Left lobe of liver (tissue), 2 donors: ENCODE measurements at regions not wholly inside any gene's neighbourhood (a gene's known extent, or its start where the extent isn't known, plus 50 kb on each side); places are given as distances from the start of the nearest gene placed in this dataset.

Experiments used
- ATAC-seq: fragments of 200-7000 bp; cut with Tn5 transposase; one replicate; pipeline ENCODE4 v1.9.1; 2020; ENCODE audit warnings: mild to moderate bottlenecking, moderate library complexity
- DNase-seq: peaks from one replicate; pipeline ENCODE4 v3.0.0-alpha.2; 2020; ENCODE audit warnings: low spot score
- donor health status: DM: no; HTN: no; CAD: no; lungs with moderate emphysema.
- donor health status: DM: no; HTN: yes; CAD: no.

GRCh38 chr5:90135779-90136378 is 273.7 kb downstream of the CETN3 start:
- ATAC-seq, result peak; percentile 61

GRCh38 chr5:90134892-90135291 is 274.7 kb downstream of the CETN3 start:
- DNase-seq (peak; percentile 49), ATAC-seq (peak; percentile 42)

More at GRCh38 chr5:90135779-90136378, 273.7 kb downstream of the CETN3 start:
- no peak for DNase-seq

- no peak for DNase-seq
- no peak for ATAC-seq
Observed at GRCh38 chr5:90134381-90134780, 275.2 kb downstream of the CETN3 start.

- DNase-seq, result no peak
- no peak for ATAC-seq
Observed at GRCh38 chr5:90133941-90134340, 275.6 kb downstream of the CETN3 start.

- DNase-seq, result no peak
- ATAC-seq, result no peak
Observed at GRCh38 chr5:90131383-90132133, 278.0 kb downstream of the CETN3 start.

- no peak for DNase-seq
- ATAC-seq, result no peak
Observed at GRCh38 chr5:90128551-90128950, 281.0 kb downstream of the CETN3 start.

GRCh38 chr5:90119531-90119971 is 290.0 kb downstream of the CETN3 start:
- ATAC-seq (no peak), DNase-seq (no peak)

- ATAC-seq, result no peak
- no peak for DNase-seq
Observed at GRCh38 chr5:90117005-90117404, 292.6 kb downstream of the CETN3 start.

GRCh38 chr5:90113108-90113507 is 296.4 kb downstream of the CETN3 start:
- ATAC-seq (no peak), DNase-seq (no peak)

GRCh38 chr5:90112033-90112692 is 297.4 kb downstream of the CETN3 start:
- ATAC-seq, result no peak
- no peak for DNase-seq

GRCh38 chr5:90111364-90112032 is 298.1 kb downstream of the CETN3 start:
- ATAC-seq, result no peak

GRCh38 chr5:90109285-90109684 is 300.3 kb downstream of the CETN3 start:
- ATAC-seq, result no peak

More at GRCh38 chr5:90111364-90112032, 298.1 kb downstream of the CETN3 start:
- DNase-seq, result no peak

GRCh38 chr5:90099099-90099498 is 310.5 kb downstream of the CETN3 start:
- ATAC-seq (no peak), DNase-seq (no peak)

More at GRCh38 chr5:90109285-90109684, 300.3 kb downstream of the CETN3 start:
- DNase-seq, result no peak

- ATAC-seq (no peak), DNase-seq (no peak)
Observed at GRCh38 chr5:90097082-90097477, 312.5 kb downstream of the CETN3 start.

- DNase-seq, result no peak
- ATAC-seq, result no peak
Observed at GRCh38 chr5:90096415-90097081, 313.0 kb downstream of the CETN3 start.

GRCh38 chr5:90095292-90096060 is 314.1 kb downstream of the CETN3 start:
- ATAC-seq (no peak), DNase-seq (no peak)

GRCh38 chr5:90093751-90094485 is 315.6 kb downstream of the CETN3 start:
- no peak for ATAC-seq
- no peak for DNase-seq

GRCh38 chr5:90092734-90093133 is 316.8 kb downstream of the CETN3 start:
- ATAC-seq (no peak), DNase-seq (no peak)

- DNase-seq (no peak), ATAC-seq (no peak)
Observed at GRCh38 chr5:90084342-90084741, 325.2 kb downstream of the CETN3 start.
